ENCODE measurements at regions not wholly inside any gene's neighbourhood (a gene's known extent, or its start where the extent isn't known, plus 50 kb on each side); places are given as distances from the start of the nearest gene placed in this dataset.

DNA sequence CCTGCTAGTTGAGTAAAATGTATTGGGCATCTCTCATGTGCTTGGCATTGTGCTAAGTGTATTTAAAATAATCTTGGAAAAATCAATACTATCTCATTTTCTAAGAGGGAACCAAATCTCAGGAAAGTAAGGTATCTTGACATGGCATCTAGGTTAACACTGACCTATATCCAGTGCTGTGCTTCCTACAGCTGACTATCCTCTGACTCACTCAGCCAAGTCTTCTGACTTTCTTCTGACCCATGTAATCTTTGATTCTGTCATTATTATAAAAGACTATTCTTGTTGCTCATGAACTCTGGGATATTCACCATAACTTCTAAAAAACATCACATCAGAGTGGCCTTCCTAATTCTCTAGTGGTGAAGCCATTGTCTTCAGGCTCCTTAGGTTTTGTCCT is 304.1 kb upstream of the TENM4 start:
- DNase-seq (ENCODE audit: low read depth in 2 of 2, low spot score in 1 of 2): no peak

DNA sequence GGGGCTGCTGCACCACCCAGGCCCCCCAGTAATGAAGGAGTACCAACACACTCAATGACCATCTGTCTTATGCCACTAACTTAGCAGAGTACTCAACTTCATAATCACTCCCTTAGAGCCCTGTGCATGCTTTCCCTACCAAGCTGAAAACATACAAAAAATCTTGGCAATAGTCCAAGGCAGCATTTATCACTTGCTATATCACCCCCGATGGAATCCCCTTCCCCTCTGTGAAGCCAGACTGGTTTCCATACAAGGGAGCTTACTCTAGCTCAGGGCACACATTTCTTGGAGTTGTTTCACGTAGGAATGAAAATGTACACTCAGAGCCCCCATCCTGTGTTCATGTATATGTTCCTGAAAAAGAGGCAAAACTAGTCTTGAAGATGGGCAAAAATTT is 301.3 kb upstream of the TENM4 start:
- DNase-seq (ENCODE audit: low read depth in 2 of 2, low spot score in 1 of 2): no peak

DNA sequence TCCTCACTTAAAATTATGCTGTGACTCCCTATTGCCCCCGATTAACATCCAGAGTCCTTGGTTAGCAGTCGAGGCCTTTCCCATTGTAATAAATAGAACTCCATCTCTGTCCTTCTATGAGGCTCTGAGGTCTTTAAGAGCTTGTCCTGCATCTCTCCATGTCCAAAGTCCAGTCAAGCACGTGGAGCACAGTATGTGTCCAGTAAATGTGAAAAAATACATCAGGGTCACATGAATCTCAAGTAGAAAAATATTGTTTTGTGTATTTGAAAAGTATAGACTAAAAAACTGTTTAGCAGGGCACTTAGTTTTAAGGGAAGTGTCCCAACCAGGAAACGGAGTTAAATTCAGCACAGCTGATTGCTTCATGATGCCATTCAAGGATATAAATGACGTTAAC is 298.8 kb upstream of the TENM4 start:
- DNase-seq (ENCODE audit: low read depth in 2 of 2, low spot score in 1 of 2): no peak

DNA sequence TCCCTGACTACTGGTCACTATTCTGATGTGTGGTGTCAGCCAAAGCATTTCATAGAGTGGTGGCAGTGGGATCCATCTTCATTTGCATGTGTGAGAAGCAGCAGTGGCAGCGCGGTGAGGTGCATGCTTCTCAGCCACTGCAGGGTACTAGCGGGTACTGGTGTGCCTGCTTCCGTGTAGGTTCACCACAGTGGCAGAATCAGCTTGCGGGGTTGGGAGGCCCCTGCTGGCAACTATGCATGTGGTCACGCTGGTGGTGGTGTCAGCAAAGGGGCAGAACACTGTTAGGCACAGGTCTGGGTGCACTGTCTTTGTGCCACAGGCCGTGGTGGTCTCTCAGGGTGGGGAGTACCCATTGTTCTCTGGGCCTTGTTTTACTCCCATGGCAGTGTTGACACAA is 286.4 kb upstream of the TENM4 start:
- no peak for DNase-seq (ENCODE audit: low read depth in 2 of 2, low spot score in 1 of 2)

- no peak for DNase-seq (ENCODE audit: low read depth in 2 of 2, low spot score in 1 of 2)
Observed at GRCh38 chr11:79720115-79720514, 279.3 kb upstream of the TENM4 start.

GRCh38 chr11:79708319-79708932 is 267.6 kb upstream of the TENM4 start:
- no peak for DNase-seq (ENCODE audit: low read depth in 2 of 2, low spot score in 1 of 2)

GRCh38 chr11:79705648-79706047 is 264.8 kb upstream of the TENM4 start:
- DNase-seq (ENCODE audit: low read depth in 2 of 2, low spot score in 1 of 2): no peak

DNA sequence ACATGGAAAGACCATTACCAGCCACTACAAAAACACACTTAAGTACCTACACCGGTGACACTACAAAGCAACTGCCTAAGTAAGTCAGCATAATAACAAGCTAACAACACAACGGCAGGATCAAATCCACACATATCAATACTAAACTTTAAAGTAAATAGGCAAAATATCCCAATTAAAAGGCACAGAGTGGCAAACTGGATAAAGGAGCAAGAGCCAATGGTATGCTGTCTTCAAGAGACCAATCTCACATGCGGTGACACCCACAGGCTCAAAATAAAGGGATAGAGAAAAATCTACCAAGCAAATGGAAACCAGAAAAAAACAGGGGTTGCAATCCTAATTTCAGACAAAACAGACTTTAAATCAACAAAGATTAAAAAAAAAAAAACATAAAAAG is 261.5 kb upstream of the TENM4 start:
- no peak for DNase-seq (ENCODE audit: low read depth in 2 of 2, low spot score in 1 of 2)

DNA sequence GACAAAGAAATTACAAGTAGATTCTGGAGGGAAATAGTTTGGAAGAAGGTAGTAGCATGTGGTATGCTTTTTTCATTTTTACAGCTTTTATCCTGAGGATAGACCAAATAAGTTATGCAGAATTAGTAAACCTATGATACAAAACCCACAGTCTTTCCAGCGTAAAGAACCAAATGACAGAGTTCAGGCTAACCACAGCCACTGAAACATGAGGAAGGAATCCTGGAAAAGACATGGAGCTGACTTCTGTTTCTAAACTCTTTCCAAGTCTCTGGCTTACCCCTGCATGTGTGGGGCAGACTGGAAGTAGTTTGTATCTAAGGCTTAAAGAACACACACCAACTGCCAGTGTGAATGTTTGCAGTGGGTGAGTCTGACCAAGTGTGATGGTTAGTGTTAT is 258.4 kb upstream of the TENM4 start:
- no peak for DNase-seq (ENCODE audit: low read depth in 2 of 2, low spot score in 1 of 2)

DNA sequence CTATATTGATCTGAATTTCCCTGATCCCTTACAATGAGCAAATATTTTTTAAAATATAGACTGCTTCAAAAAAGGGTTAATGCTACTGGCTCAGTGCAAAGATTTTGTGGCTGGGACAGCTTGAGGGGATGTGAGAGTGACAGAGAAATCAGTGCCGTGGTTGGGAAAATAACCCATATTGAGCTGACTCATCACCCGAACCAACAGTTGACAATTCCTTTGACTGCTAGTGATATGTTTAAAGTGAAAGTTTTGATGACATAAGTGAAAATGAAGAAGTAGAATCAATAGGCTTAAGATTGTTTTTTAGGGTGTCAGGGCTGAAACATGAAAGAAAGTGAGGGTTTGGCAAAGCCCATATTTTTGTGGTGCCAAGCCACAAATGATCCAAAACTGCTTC is 257.1 kb upstream of the TENM4 start:
- DNase-seq (ENCODE audit: low read depth in 2 of 2, low spot score in 1 of 2): no peak

DNA sequence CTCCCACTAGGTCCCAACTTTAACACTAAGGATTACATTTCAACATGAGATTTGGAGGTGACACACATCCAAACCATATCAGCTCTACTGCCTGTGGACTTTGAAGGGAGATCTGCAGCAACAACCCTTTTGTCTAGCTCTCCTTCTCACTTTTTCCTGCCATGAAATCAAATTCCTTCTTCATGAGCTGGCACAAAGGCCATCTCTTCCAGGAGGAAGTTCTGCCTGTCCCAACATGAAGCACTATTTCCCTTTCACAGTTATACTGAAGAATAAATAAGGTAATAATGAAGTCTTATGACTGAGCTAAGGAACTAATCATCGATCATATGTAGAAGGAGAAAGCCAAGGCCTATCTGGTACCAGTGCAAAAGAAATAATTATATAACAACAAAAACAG is 253.5 kb upstream of the TENM4 start:
- no peak for DNase-seq (ENCODE audit: low read depth in 2 of 2, low spot score in 1 of 2)

DNA sequence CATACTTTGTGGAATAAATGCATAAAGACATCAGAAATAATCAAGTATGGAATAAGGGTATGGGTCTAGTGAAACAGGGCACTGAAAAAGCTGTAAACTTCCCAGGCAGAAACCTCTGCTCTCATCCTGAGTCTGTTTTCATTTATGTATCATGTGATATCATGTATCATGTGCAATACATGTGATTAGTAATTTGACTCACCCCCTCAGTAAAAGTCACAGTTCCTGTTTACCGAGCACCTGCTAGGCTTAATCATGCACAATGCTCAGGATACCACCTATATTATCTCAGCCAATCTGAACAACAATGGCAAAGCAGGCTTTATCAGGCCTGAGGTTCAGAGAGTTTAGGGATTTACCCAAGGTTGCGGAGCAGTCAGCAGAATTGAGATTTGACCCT is 250.6 kb upstream of the TENM4 start:
- no peak for DNase-seq (ENCODE audit: low read depth in 2 of 2, low spot score in 1 of 2)

DNA sequence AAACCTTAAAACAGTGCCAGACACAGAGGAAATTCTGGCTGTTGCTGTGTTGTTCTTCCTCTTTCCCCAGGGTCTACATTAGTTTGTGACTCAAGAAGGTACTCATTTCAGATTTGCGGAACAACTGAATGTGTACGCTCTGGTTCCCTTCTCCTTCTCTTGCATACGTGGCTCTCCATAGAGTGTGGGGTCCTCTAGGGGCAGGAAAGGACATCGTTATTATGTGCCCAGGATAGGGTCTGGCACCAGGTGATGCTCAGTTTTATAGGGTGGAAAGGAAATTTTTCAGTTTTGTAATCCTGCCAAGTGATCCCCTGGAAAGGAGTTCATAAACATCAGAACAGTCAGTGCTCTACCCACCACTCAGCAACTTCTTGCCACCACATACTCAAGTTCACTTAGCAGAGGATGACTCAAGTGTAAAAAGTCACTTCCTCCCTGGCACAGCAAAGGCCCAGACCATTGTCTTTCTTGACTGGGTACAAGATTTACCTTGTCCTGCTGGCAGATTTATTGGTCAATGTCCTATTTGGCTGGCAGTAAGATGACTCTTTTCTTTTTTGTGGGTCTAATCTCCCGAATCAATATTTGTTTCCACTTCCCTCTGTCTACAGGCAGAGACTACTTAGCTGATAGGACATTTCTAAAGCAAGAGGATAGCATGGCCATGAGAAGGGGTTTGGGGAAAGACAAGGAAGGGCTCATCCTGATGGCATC is 246.0 kb upstream of the TENM4 start:
- no peak for DNase-seq (ENCODE audit: low read depth in 2 of 2, low spot score in 1 of 2)

DNA sequence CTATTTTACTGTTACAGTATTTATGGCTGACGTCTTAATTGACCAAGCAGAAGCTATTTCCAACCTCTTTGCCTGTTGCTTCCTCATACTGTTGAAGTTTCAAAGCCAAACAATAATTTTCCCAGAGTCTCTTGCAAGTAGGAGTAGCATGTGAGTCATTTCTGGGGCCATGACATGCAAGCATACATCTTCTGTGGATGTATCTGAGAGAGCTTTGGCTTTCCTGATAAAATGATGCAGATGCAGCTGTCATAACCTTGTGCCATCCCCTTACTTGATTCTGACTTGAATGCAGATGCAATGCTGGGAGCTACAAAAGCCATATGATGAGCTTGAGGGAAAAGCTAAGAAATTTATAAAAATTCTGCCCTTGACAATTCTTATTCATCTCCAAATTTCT is 243.1 kb upstream of the TENM4 start:
- DNase-seq (ENCODE audit: low read depth in 2 of 2, low spot score in 1 of 2): no peak

DNA sequence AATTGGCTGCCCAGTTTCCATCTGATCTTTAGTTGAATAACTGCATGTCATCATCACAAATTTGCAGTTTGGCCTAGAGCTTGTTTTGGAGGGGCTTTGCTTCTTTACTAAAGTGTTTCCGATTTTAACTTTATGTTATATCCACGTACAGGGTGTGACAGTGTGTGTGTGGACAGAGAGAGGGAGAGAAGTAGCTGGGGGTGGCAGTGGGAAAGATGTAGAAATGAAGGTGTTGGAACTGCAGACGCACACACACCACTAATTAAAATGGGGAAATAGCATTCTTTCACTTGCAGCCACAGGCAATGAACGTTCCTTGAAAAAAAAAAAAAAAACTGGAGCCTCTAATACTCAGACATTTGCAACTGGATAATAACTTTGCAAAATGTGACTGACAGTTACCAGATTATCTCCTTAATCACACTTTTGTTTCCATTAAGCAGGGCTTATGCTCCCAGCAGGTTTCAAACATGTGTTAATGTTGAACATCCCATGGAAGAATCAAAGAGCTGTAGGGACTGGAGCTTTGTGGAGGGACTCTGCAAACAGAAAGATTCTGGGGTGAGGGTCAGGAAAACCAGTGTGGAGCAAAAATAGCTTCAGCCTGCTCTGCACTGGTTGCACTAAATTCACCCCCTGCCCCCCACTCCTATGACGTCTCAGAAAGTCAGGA is 238.1 kb upstream of the TENM4 start:
- no peak for DNase-seq (ENCODE audit: low read depth in 2 of 2, low spot score in 1 of 2)

DNA sequence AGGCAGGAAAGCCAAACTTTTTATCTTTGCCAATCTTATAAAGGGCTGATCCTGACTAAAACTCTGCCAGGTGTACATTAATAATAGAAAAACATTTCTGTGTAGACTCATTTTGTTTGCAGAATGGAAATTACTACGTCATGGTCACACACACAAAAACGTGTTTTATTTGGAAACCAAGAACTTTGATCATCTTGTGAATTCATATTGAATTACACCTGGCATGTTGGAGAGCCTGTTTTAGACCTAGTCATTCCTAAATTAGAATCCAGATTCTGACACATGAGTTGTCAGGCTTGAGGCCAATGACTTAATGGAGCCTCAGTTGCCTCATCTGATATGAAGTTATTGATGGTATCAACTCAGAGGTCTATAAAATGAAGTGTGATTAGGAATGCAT is 235.6 kb upstream of the TENM4 start:
- no peak for DNase-seq (ENCODE audit: low read depth in 2 of 2, low spot score in 1 of 2)

DNA sequence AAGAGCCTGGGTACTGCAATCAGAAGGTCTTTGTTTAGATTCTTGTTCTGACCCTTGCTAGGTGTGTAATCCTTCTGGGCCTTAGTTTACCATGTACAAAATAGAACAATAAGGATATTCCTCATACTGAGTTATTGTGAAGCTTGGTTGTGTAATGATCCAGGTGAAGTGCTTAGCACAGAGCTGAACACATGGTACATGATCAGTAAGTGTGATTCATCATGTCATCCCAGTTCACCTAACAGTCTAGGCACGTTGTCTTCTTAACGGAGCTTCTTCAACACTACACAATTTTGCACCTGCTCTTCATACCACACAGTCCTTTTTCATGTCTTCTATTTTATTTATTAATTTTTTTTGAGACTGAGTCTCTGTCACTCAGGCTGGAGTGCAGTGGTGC is 234.3 kb upstream of the TENM4 start:
- no peak for DNase-seq (ENCODE audit: low read depth in 2 of 2, low spot score in 1 of 2)

GRCh38 chr11:79672786-79673185 is 232.0 kb upstream of the TENM4 start:
- no peak for DNase-seq (ENCODE audit: low read depth in 2 of 2, low spot score in 1 of 2)

GRCh38 chr11:79671401-79671800 is 230.6 kb upstream of the TENM4 start:
- DNase-seq (ENCODE audit: low read depth in 2 of 2, low spot score in 1 of 2): no peak

DNA sequence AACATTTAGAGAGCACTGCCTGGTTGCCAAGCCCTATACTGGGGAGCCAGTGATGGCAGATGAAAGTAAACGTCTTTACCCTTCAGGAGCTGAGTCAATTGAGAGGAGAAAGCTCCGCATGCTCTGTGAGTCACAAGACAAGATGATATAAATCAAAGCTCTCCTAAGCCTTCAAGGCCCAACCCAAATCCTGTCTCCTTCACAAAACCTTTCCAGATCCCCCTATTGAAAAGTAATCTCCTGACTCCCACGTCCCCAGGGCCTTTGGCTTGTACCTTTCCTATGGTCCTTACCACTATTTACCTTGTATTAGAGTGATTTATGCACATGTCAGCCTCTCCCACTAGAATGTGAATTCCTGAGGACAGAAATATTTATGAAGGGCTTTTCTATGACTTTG is 230.1 kb upstream of the TENM4 start:
- no peak for DNase-seq (ENCODE audit: low read depth in 2 of 2, low spot score in 1 of 2)

DNA sequence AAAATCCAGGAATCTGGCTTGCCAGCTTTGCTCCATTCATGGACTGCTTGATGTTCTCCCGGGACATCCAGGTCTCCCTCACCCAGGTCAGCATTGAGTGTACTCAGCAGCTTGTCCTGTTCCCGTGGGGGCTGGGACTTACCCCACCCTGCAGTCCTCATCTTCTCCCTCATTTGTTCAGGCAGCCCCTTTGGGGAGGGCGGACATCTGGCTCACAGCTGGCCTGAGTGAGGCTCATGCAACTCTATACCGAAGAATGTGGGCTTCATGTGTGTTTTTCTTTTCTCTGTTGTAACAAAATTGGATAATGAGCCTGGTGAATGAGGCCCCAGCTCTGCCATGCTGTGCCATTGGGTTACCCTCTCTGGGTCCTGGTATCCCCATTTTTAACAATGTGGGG is 227.7 kb upstream of the TENM4 start:
- DNase-seq (ENCODE audit: low read depth in 2 of 2, low spot score in 1 of 2): no peak

GRCh38 chr11:79667380-79667779 is 226.6 kb upstream of the TENM4 start:
- DNase-seq (ENCODE audit: low read depth in 2 of 2, low spot score in 1 of 2): no peak

GRCh38 chr11:79663017-79663416 is 222.2 kb upstream of the TENM4 start:
- no peak for DNase-seq (ENCODE audit: low read depth in 2 of 2, low spot score in 1 of 2)

Measured in stimulated activated CD8-positive, alpha-beta memory T cell treated with anti-CD3 and anti-CD28 coated beads, Interleukin-4, amount 100 ng/mL, for 1 hour (primary cell).